ENCODE measurements at regions not wholly inside any gene's neighbourhood (a gene's known extent, or its start where the extent isn't known, plus 50 kb on each side); places are given as distances from the start of the nearest gene placed in this dataset.
"Not testable (repeated sequence)": the region's sequence is repeated elsewhere in the genome, so short reads cannot be mapped to it uniquely, and the experiment has no call there.

DNA sequence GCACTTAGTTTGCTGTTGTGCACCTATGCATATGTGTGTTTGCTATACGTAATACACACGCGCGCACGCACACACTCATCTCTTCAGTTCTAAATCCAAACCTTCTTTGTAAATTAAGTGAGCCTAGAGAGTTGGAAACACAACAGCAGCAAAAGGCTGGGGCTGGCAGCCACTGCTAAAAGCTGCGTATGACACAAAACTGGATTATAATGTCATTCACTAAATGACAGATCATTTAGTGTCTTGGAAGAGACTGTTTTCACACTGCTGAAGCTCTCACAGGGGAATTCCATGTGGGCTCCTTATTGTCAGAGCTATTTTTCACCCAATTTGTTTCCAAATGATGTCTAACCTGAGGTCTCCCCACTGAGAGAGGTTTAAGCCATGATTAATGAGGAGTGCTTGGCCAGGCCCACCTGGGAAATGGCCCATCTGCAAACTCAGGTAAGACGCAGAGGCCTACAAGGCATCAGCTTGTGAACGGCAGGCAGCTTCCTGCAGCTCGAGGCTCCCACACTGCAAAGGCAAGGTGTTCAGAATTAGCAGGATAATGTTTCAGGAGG lies 94.2 kb downstream of the OLIG3 start:
- DNase-seq (ENCODE audit: low spot score), result no peak

DNA sequence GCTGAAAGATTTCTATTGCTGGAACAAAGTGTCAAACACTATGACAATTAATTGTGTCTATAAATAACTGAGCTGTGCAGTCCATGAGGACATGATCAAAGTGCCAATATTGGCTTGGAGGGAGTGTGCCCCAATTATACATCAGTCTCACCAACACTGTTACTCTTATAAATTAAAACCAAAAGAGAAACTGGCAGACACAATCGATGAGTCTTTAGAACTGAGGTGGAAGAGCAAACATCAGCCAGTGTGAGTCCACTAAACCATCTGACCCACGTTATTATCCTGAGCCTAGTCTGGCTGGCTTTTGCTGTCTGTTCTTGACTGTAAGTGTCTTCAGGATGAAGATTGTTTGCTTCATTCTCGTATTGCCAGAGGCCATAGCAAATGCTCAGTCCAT lies 98.9 kb downstream of the OLIG3 start:
- DNase-seq (ENCODE audit: low spot score), result no peak

GRCh38 chr6:137391061-137391814 lies 103.0 kb downstream of the OLIG3 start:
- DNase-seq (ENCODE audit: low spot score), result no peak

- no peak for DNase-seq (ENCODE audit: low spot score)
Measured at GRCh38 chr6:137390334-137390733, 103.9 kb downstream of the OLIG3 start.

GRCh38 chr6:137389150-137389704 lies 105.0 kb downstream of the OLIG3 start:
- peak; percentile 14 for DNase-seq (ENCODE audit: low spot score)

DNA sequence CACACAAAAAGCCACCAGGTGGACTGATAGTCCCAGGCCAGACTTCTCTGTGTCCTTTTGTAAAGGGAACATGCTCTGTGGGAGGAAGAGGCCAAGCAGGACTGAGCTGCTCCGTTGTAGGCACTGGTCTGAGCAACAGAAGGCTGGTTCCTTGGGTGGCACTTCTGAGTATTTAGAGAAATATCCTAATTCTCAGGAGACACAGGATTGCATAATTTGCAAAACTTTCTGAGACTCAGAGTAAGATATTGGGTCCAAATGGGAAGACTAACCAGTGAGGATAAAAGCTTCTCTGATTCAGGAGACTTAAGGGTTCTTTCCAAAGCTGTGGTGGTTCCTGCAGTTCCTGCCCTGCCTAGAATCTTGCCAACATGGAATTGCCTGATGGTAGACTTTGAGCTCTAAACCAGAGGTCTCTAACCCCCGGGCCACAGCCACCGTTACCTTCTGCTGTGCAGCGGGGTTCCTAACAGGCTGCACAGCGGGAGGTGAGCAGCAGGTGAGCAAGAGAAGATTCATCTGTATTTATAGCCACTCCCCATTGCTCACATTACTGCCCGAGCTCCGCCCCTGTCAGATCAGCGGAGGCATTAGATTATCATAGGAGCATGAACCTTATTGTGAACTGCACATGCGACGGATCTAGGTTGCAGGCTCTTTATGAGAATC lies 107.0 kb downstream of the OLIG3 start:
- no peak for DNase-seq (ENCODE audit: low spot score)

DNA sequence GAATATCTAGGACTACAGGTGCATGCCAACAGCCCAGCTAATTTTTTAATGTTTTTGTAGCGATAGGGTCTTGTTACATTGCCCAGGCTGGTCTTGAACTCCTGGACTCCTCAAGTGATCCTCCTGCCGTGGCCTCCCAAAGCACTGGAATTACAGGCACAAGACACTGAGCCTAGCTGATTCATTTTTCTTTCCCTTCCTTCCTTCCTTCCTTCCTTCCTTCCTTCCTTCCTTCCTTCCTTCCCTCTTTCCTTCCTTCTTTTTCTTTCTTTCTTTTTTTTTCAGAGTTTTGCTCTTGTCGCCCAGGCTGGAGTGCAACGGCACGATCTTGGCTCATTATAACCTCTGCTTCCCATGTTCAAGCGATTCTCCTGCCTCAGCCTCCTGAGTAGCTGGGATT lies 110.9 kb downstream of the OLIG3 start:
- DNase-seq (ENCODE audit: low spot score), result not testable (repeated sequence)

DNA sequence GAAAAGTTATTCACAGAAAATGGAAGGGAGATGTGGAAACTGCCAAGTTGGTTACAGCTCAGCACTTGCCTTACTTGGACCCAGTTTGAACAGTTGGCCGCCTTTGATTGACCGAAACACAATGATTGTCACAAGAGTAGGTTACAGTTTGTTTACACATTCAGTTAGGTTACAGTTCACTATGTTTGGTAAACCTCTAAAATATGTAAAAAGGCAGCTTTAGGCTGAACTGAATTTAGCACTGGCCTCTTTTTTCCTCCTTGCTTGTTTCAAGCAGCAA lies 116.2 kb downstream of the OLIG3 start:
- DNase-seq (ENCODE audit: low spot score), result no peak

DNA sequence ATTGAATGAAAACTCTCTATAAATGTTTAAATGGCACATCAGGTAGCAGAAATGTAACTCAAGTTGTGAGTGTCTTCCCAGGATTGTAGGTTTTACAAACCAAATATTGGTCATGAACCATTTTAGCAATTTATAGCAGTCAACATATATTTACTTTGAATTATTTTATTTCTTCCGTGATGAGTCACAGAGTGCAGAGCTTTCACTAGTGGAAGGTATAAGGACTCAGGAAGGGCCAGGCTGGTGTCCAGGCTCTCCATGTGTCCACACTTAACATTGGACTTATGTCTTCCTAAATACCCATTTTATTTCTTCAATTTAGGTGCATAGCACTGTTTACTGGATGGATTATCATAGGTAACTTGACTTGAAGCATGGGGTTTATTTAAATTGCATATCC lies 120.9 kb downstream of the OLIG3 start:
- no peak for DNase-seq (ENCODE audit: low spot score)

DNA sequence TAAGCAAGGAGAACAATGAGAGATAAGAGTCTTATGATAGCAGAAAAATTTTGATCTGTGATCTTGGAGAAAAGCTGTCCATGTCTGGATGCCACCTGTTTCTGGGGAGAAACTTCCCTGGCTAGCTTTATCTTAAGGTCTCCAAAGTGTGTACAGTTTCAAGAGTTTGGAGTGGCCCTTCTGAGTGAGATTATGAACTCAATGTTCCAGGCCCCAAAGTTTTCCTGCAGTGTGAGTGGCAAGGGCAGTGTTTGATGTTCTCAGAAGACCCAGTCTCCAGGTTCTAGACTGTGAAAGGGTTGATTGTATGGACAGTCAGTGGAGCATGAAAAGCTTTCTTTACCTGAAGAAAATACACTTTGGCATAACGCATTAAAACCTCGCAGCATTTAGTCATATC lies 121.7 kb downstream of the OLIG3 start:
- DNase-seq (ENCODE audit: low spot score), result no peak

DNA sequence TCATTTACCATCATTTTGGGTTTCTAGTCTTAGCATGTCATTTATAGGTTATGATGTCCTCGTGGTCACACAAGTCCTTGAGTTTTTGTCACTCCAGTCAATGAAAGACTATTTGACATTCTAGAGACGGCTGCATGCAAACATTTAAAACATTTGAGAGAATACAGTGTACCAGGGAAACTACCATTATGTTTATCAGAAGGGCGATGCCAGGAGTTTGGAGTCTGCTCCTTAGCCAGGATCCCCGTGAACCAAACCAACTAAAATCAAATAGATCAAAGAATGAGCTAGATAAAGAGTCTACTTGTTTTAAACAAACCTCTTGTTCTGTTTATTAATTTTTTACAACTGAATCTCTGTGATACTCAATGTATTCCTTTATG lies 122.6 kb downstream of the OLIG3 start:
- DNase-seq (ENCODE audit: low spot score), result no peak

DNA sequence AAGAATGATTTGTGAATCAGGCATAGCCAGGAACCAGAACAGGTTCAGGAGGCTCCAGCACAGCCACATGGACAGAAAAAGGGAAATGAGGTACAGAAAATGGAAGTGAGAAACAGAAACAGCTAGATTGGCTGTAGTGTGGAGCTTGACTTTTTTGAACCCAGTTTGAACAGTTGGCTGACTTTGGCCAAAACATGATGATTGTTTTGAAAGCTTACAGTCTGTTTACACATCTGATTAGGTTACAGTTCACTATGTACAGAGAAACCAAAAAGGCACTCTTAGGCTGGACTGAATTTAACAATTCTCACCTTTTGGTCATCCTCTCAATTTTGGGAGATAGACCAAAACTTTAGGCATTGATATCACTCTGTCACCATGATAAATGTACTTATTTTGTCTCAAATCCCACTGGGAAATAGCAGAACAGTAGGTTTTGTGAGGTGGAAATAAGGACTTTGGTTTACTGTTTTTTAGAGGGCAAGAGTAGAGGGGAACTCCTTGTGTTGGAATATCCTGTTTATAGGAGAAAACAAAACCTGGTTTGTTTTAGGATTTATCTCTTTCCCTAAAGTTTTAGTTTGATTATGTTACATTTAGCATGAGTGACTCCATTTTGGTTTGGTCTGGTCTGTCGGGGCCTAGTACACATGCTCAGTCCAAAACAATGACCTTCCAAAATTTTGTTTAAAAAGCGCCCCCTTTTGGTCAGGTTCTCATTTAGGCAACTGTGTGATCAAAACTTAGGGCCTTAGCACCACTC lies 123.1 kb downstream of the OLIG3 start:
- no peak for DNase-seq (ENCODE audit: low spot score)

GRCh38 chr6:137369136-137369535 lies 125.1 kb downstream of the OLIG3 start:
- DNase-seq (ENCODE audit: low spot score), result no peak

DNA sequence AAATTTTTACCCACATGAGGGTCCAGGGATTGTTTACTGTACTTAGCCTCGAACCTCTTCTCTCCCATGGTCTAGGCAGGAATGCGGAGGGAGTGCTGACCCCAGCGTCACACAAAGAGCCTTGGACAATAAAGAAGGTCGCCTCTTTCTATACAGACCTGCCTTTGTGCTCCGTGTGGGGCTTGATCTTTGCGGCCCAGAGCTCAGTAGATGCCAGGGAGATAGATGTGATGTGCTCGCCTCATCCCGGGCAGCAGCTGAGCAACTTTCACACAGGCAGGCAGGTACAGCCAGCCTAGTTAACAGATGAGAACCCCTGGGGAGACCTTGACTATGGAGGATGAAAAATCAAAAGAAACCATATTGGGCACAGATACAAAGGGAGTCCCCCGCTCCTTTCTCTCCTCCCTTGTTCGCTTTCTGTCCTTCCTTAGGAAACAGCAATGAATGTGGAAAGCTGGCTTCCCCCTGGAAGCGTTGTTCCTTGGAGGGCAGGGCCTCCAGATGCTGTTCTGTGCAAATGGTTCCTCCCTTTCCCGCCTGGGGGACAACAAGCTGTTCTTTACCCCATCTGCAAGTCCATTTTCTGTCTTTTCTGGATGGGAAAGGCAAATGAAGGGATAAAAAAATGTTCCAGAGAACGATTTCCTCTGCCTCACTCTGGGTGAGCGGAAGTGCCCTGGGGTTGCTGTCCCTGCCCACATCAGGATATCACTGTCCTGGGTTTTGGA lies 128.3 kb downstream of the OLIG3 start:
- DNase-seq (ENCODE audit: low spot score), result no peak

DNA sequence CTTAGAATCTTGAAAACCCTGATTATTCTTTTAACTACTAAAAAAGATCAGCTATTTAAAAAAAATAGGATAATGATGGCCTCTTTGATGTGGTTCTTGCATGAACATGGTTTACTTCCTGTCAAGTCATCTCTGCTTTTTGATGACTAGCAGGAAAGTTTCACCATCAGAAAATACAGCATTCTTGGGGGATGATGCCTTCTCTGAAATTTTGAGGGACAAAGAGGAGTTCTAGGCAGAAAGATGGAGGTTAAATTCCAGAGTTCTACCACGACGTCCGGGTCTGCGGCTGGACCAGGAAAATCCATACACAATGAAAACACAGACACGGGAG lies 130.4 kb downstream of the OLIG3 start:
- DNase-seq (ENCODE audit: low spot score), result no peak

- peak; percentile 83 for DNase-seq (ENCODE audit: low spot score)
Measured at GRCh38 chr6:137362878-137363804, 131.1 kb downstream of the OLIG3 start.

GRCh38 chr6:137361701-137362100 lies 132.5 kb downstream of the OLIG3 start:
- no peak for DNase-seq (ENCODE audit: low spot score)

GRCh38 chr6:137358273-137358672 lies 135.9 kb downstream of the OLIG3 start:
- no peak for DNase-seq (ENCODE audit: low spot score)

- no peak for DNase-seq (ENCODE audit: low spot score)
Measured at GRCh38 chr6:137357948-137358266, 136.3 kb downstream of the OLIG3 start.

GRCh38 chr6:137357263-137357947 lies 136.8 kb downstream of the OLIG3 start:
- DNase-seq (ENCODE audit: low spot score), result no peak
